ENCODE measurements at regions not wholly inside any gene's neighbourhood (a gene's known extent, or its start where the extent isn't known, plus 50 kb on each side); places are given as distances from the start of the nearest gene placed in this dataset.

GRCh38 chr2:64913357-64913869 lies 75.8 kb upstream of the SLC1A4 start:
- no peak for TF ChIP-seq YY1 (IDR thresholded peaks at IDR 0.05; ENCODE audit: insufficient read depth, insufficient read length)
- TF ChIP-seq SUZ12 (IDR thresholded peaks at IDR 0.05; ENCODE audit: extremely low read depth, insufficient read depth, insufficient read length) = no peak
